ENCODE measurements at regions not wholly inside any gene's neighbourhood (a gene's known extent, or its start where the extent isn't known, plus 50 kb on each side); places are given as distances from the start of the nearest gene placed in this dataset.

GRCh38 chr16:59878999-59879398, 1144.9 kb upstream of the GOT2 start:
- TF ChIP-seq NFE2L2 (IDR thresholded peaks at IDR 0.05; ENCODE audit: low read length) (no peak), RAD21 (CRISPR knock-in tag; IDR thresholded peaks at IDR 0.05) (no peak), KAT7 (CRISPR knock-in tag; IDR thresholded peaks at IDR 0.05; ENCODE audit: borderline replicate concordance) (no peak), PRPF4 (IDR thresholded peaks at IDR 0.05; ENCODE audit: low read depth, low read length, poor library complexity, severe bottlenecking) (no peak), CTCF (CRISPR knock-in tag; IDR thresholded peaks at IDR 0.05) (no peak), FOXK2 (IDR thresholded peaks at IDR 0.05) (no peak), ZMYM3 (CRISPR knock-in tag; IDR thresholded peaks at IDR 0.05) (no peak), ZNF773 (CRISPR knock-in tag; IDR thresholded peaks at IDR 0.05; ENCODE audit: borderline replicate concordance) (no peak), SOX6 (IDR thresholded peaks at IDR 0.05) (no peak), SOX6 (CRISPR knock-in tag; IDR thresholded peaks at IDR 0.05) (no peak), ZBTB3 (CRISPR knock-in tag; IDR thresholded peaks at IDR 0.05; ENCODE audit: borderline replicate concordance, low read depth) (no peak)

All from HepG2 (cell line).